B cell (primary cell): ENCODE measurements at regions not wholly inside any gene's neighbourhood (a gene's known extent, or its start where the extent isn't known, plus 50 kb on each side); places are given as distances from the start of the nearest gene placed in this dataset.
A peak's percentile ranks its signal among the peaks of the same experiment; 100 is the strongest.

Experiments used
- ATAC-seq: fragments of 200-7000 bp; cut with Tn5 transposase; one replicate; pipeline ENCODE4 v1.10.0; 2021; ENCODE audit warnings: low read depth, mild to moderate bottlenecking, moderate number of reproducible peaks, moderate library complexity
- CTCF ChIA-PET: fragments of 350-600 bp; sonication (Branson Sonifier 250); formaldehyde crosslinking; loops from one replicate; lab custom pipeline; 2021; ENCODE audit warnings: antibody characterized with exemption, inconsistent platforms; lab: Charles Lee
- POLR2A ChIA-PET: fragments of 350-600 bp; sonication (Branson Sonifier 250); formaldehyde crosslinking; loops from one replicate; lab custom pipeline; 2021; ENCODE audit warnings: antibody characterized with exemption; lab: Charles Lee
- DNase-seq: peaks from one replicate; pipeline ENCODE4 v3.0.0; 2013
- H2AFZ ChIP-seq: 2 replicates; pipeline ENCODE4 v1.6.1; 2012; ENCODE audit warnings: mild to moderate bottlenecking, low read depth, low read length; ENCODE audit not compliant: insufficient read depth, poor library complexity, severe bottlenecking
- H3K27ac ChIP-seq, 2 donors: 1 replicate in 1 of 2; 2 replicates in 1 of 2; pipeline ENCODE4 v1.5.1; 2012 to 2013; ENCODE audit warnings: low read length in 2 of 2, mild to moderate bottlenecking in 2 of 2, moderate library complexity in 1 of 2
- H3K27me3 ChIP-seq, 4 experiments: fragments of 200-600 bp in 1 of 4; sonication (generic) in 1 of 4; replicated peaks in 1 of 4; 1 replicate in 2 of 4; 2 replicates in 2 of 4; pipeline versions ENCODE4 v1.6.1 to v1.7.0; 2013 to 2016; ENCODE audit warnings: low read length in 3 of 4, mild to moderate bottlenecking in 2 of 4, mixed read lengths in 1 of 4, moderate library complexity in 1 of 4; ENCODE audit not compliant: insufficient read depth in 4 of 4, control insufficient read depth in 3 of 4; ENCODE audit errors: control extremely low read depth in 1 of 4
- H3K36me3 ChIP-seq, 2 experiments: replicated peaks in 1 of 2; 1 replicate in 1 of 2; 2 replicates in 1 of 2; pipeline versions ENCODE4 v1.6.1 to v1.7.1; 2013; ENCODE audit warnings: low read length in 1 of 2; ENCODE audit not compliant: insufficient read depth in 2 of 2, control insufficient read depth in 1 of 2; ENCODE audit errors: control extremely low read depth in 1 of 2, extremely low read depth in 1 of 2
- H3K4me1 ChIP-seq, 2 donors: fragments of 200-600 bp in 1 of 2; sonication (generic) in 1 of 2; 1 replicate in 1 of 2; 2 replicates in 1 of 2; pipeline versions ENCODE4 v1.5.1 to v1.6.1; 2013 to 2017; ENCODE audit warnings: low read length in 2 of 2; ENCODE audit not compliant: control insufficient read depth in 2 of 2, insufficient read depth in 2 of 2
- H3K4me2 ChIP-seq: replicated peaks from 2 replicates; pipeline ENCODE3; 2012; ENCODE audit warnings: mild to moderate bottlenecking, low read depth, low read length; ENCODE audit not compliant: poor library complexity, severe bottlenecking
- H3K4me3 ChIP-seq, 5 experiments: fragments of 200-600 bp in 1 of 5; sonication (generic) in 1 of 5; 1 replicate in 3 of 5; 2 replicates in 2 of 5; pipeline versions ENCODE4 v1.5.1 to v1.7.0; 2011 to 2016; ENCODE audit warnings: low read length in 4 of 5, mild to moderate bottlenecking in 4 of 5, low read depth in 2 of 5, control low read depth in 1 of 5, moderate library complexity in 1 of 5; ENCODE audit not compliant: insufficient read depth in 1 of 5; ENCODE audit errors: control extremely low read depth in 1 of 5, extremely low read depth in 1 of 5
- H3K79me2 ChIP-seq: fragments of 200-600 bp; sonication (generic); one replicate; pipeline ENCODE4 v1.6.0; 2016; ENCODE audit warnings: low read length; ENCODE audit not compliant: control insufficient read depth, insufficient read depth
- H3K9ac ChIP-seq: fragments of 200-600 bp; sonication (generic); 2 replicates; pipeline ENCODE4 v1.6.1; 2017; ENCODE audit warnings: mild to moderate bottlenecking, low read length, moderate library complexity
- H3K9me3 ChIP-seq, 3 donors: one replicate each; pipeline versions ENCODE4 v1.6.1 to v1.7.1; 2013; ENCODE audit warnings: low read length in 2 of 3; ENCODE audit not compliant: control insufficient read depth in 2 of 3, insufficient read depth in 1 of 3; ENCODE audit errors: control extremely low read depth in 1 of 3
- H4K20me1 ChIP-seq: 2 replicates; pipeline ENCODE4 v1.6.0; 2012; ENCODE audit warnings: mild to moderate bottlenecking, low read length; ENCODE audit not compliant: insufficient read depth, control insufficient read depth, poor library complexity, severe bottlenecking
- H3K27ac Mint-ChIP-seq: one replicate; pipeline ENCODE4 v1.8.0; 2021; ENCODE audit warnings: mixed read lengths
- H3K27me3 Mint-ChIP-seq: one replicate; pipeline ENCODE4 v1.8.0; 2021; ENCODE audit warnings: mixed read lengths
- H3K4me1 Mint-ChIP-seq: one replicate; pipeline ENCODE4 v1.8.0; 2021; ENCODE audit warnings: mixed read lengths
- H3K4me3 Mint-ChIP-seq: one replicate; pipeline ENCODE4 v1.8.0; 2021; ENCODE audit warnings: mixed read lengths
- H3K9me3 Mint-ChIP-seq: one replicate; pipeline ENCODE4 v1.8.0; 2022; ENCODE audit warnings: mixed read lengths; ENCODE audit not compliant: insufficient read depth
- CTCF ChIP-seq: fragments of 200-600 bp; IDR thresholded peaks from one replicate; pipeline ENCODE4 v1.8.0; 2022; ENCODE audit warnings: antibody characterized with exemption, mild to moderate bottlenecking
- EZH2 ChIP-seq: IDR thresholded peaks from 2 replicates; pipeline ENCODE4 v1.6.1; 2012; ENCODE audit warnings: borderline replicate concordance, low read depth, mild to moderate bottlenecking, moderate library complexity, low read length; ENCODE audit not compliant: insufficient read depth, poor library complexity, severe bottlenecking
- WGBS: methylation state at CpG from one replicate; pipeline ENCODE4 v1.1.5; 2013; ENCODE audit warnings: missing lambda C conversion rate; ENCODE audit not compliant: insufficient coverage; 5-methylcytosine and 5-hydroxymethylcytosine counted together
- intact Hi-C: fragments of 100-400 bp; cut with micrococcal nuclease; formaldehyde crosslinking; loops from one replicate; pipeline ENCODE4 v1.10.0; 2022

GRCh38 chr10:124220547-124220946 is 127.1 kb upstream of the CHST15 start:
- ATAC-seq (no peak), DNase-seq (no peak)
- H3K4me2 ChIP-seq: peak overlapping the region; percentile 80
- no peak overlapping the region for H3K27ac Mint-ChIP-seq
- H3K9me3 ChIP-seq: no peaks in the 10 kb centered on the region
- ChIA-PET CTCF (interaction anchor here (3.7 kb wide), 1 partner anchor 224 kb away, joined by 25 read pairs; no protein-coding TSS in a partner anchor), POLR2A (no interaction called here)
- H3K4me1 Mint-ChIP-seq: peaks cover 33% of the 10 kb centered on the region
- H3K27ac ChIP-seq: no peak overlapping the region
- no peaks in the 10 kb centered on the region for H3K27me3 ChIP-seq
- H4K20me1 ChIP-seq: no peaks in the 10 kb centered on the region
- no peak overlapping the region for H2AFZ ChIP-seq
- 78% methylated on average over 6 of the region's 6 CpGs for WGBS
- H3K79me2 ChIP-seq: no peaks in the 10 kb centered on the region
- peak overlapping the region; percentile 4 for H3K4me3 Mint-ChIP-seq
- H3K9ac ChIP-seq: no peak overlapping the region
- no peak for TF ChIP-seq EZH2
- no peak for TF ChIP-seq CTCF
- intact Hi-C loops: no loop called here
- H3K36me3 ChIP-seq: no peaks in the 10 kb centered on the region
- H3K4me1 ChIP-seq: peaks cover 28 to 30% of the 10 kb centered on the region in 2 donors
- no peak overlapping the region for H3K4me3 ChIP-seq
- H3K27me3 Mint-ChIP-seq: no peaks in the 10 kb centered on the region
- no peaks in the 10 kb centered on the region for H3K9me3 Mint-ChIP-seq

GRCh38 chr10:124219655-124220054 is 126.3 kb upstream of the CHST15 start:
- CTCF ChIA-PET: no interaction called here
- ATAC-seq: no peak
- no peaks in the 10 kb centered on the region for H3K36me3 ChIP-seq

More at GRCh38 chr10:124219655-124220054, 126.3 kb upstream of the CHST15 start:
- Histone ChIP-seq H3K4me3 (no peak overlapping the region), H3K4me2 (no peak overlapping the region), H3K79me2 (no peaks in the 10 kb centered on the region), H3K4me1 (peaks cover 28 to 30% of the 10 kb centered on the region in 2 donors), H3K27ac (no peak overlapping the region), H4K20me1 (no peaks in the 10 kb centered on the region), H3K27me3 (no peaks in the 10 kb centered on the region), H2AFZ (no peak overlapping the region), H3K9me3 (no peaks in the 10 kb centered on the region), H3K9ac (no peak overlapping the region)
- no peak for DNase-seq
- H3K27me3 Mint-ChIP-seq: no peaks in the 10 kb centered on the region
- 64% methylated on average over 4 of the region's 7 CpGs for WGBS
- intact Hi-C loops: no loop called here
- no peak overlapping the region for H3K27ac Mint-ChIP-seq
- no peak overlapping the region for H3K4me3 Mint-ChIP-seq
- H3K9me3 Mint-ChIP-seq: no peaks in the 10 kb centered on the region
- H3K4me1 Mint-ChIP-seq: peaks cover 33% of the 10 kb centered on the region
- TF ChIP-seq EZH2 (no peak), CTCF (no peak)
- POLR2A ChIA-PET: no interaction called here
